MM.1S (cell line): ENCODE measurements at regions not wholly inside any gene's neighbourhood (a gene's known extent, or its start where the extent isn't known, plus 50 kb on each side); places are given as distances from the start of the nearest gene placed in this dataset.

Source experiments
- CTCF ChIP-seq: fragments of 300-600 bp; sonication (generic); IDR thresholded peaks from 2 replicates; pipeline ENCODE4 v1.5.1; 2016; ENCODE audit warnings: antibody characterized with exemption, low read length, mixed read lengths
- EZH2 ChIP-seq: fragments of 300-600 bp; sonication (generic); optimal IDR thresholded peaks from 2 replicates; pipeline ENCODE3; 2017; ENCODE audit warnings: low read depth, mild to moderate bottlenecking, antibody characterized with exemption, low read length, mixed read lengths
- EZH2phosphoT487 ChIP-seq: fragments of 300-600 bp; sonication (generic); IDR thresholded peaks from 2 replicates; pipeline ENCODE4 v1.6.1; 2018; ENCODE audit warnings: antibody characterized with exemption, low read length

GRCh38 chr3:63022114-63022513 is 146.9 kb upstream of the CADPS start:
- no peak for TF ChIP-seq CTCF
- no peak for TF ChIP-seq EZH2
- no peak for TF ChIP-seq EZH2phosphoT487
